Bone marrow (tissue), 2 donors: ENCODE measurements at regions not wholly inside any gene's neighbourhood (a gene's known extent, or its start where the extent isn't known, plus 50 kb on each side); places are given as distances from the start of the nearest gene placed in this dataset.
"Not testable (repeated sequence)": the region's sequence is repeated elsewhere in the genome, so short reads cannot be mapped to it uniquely, and the experiment has no call there.

Experiments
- DNase-seq, 2 donors: peaks; one replicate each; lab custom pipeline; 2025; lab: John Stamatoyannopoulos, UW

- no peak for DNase-seq
Measured at GRCh38 chr6:99802396-99803031, 191.5 kb downstream of the MCHR2 start.

DNA sequence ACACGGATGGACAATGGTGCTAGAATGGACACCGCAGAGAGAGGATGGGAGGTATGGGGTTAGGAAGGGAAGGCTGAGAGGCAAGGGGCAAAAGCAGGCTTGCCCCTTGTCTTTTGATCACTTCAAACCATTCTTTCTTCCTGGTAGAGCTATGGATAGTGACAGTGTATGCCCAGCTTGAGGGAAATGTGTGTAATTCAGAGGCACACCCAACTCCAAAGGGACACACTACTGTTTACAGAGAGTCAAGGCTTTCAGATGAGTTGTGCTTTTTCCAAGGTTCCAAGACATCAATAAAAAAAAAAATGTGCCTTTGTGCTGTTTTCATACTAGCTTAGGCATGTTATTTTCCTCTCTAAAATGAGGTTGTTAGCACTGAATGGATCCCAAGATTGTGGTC lies 185.0 kb downstream of the MCHR2 start:
- no peak for DNase-seq

DNA sequence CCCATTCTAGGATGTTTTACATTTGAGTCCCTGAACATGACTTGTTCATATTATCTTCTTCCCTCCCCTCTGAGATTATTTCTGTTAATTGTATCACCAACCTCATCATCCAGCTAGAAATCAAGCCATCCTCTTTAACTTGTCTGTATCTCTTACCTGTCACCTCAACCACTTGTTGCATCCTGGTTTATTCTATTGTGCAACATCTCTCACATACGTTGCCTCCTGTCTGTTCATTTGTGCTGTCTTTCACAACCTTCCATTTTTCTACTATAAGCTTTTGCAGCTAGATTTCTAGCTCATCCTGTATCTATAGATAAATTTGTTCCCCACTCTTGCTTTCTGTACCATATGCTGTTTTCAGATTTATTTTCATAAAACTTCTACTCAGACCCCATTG lies 183.7 kb downstream of the MCHR2 start:
- no peak for DNase-seq

DNA sequence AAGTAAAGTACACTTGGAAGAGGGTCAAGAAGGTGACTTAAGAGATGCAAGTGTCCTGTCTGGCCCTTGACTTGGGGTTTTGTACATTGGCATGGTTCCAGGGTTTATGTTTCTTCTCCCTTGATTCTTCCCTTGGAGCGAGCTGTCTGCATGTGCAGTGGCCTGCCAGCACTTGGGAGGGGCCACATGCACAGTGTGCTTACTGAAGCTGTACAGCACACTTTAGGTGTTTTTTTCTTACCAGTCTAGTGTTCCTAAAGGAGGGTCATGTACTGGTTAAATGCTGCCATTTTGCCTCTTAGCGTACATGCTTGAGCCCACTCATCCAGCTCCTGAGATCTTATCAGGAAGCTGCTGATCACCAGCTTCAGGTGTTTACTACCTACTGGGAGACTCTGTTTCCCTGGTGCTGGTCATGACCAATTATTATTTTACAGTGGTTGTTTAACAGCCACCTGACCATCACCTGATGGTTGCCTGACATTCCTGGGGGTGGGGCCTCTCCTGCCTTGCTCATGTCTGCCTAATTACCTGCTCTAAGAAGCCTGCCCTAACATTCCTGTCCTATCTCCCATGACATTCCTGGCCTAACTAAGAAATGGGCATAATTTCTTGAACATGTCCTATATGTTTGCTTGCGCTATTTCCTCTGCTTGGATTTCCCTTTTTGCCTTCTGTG lies 182.9 kb downstream of the MCHR2 start:
- DNase-seq: no peak

DNA sequence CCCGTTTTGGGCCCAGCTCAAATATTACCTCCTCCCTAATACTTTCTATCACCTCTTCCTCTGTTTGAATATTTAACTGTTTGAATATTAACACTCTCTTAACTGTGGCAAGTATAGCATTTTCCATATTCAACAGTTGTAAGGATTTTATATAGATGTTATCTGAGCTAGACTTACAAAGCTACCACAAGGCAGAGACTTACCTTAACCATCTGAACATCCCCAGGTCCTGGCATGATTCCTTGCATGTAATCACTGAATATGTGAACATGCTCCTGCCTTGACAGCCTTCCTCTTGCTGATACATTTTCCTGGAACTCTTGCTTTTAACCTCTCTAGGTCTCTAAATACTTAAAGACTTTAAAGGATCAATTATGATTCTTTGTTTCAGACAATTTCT lies 182.4 kb downstream of the MCHR2 start:
- DNase-seq: no peak

GRCh38 chr6:99813565-99813964 lies 180.5 kb downstream of the MCHR2 start:
- DNase-seq: no peak

GRCh38 chr6:99814230-99814928 lies 179.6 kb downstream of the MCHR2 start:
- DNase-seq: no peak

GRCh38 chr6:99816795-99817194 lies 177.2 kb downstream of the MCHR2 start:
- no peak for DNase-seq

- DNase-seq: no peak
Measured at GRCh38 chr6:99818161-99818560, 175.9 kb downstream of the MCHR2 start.

DNA sequence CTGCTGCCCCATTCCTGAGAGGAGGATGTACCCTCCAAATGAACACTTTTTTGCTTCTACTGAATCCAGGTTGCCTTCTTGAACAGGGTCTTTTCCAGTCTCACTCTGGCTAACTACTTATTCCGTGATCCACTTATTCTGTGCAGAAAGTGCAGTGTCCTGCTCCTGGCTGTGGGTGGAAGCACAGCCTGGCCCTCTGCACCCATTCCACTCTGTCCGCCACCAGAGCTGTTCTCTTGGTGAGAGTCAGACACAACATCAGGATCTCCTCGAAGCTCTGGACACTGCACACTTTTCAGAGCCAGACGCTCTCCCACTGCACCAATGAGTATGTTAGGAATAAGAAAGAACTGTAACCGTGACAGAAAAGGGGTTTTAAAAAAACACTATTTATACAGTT lies 174.2 kb downstream of the MCHR2 start:
- DNase-seq: no peak

GRCh38 chr6:99821164-99821563 lies 172.9 kb downstream of the MCHR2 start:
- DNase-seq: no peak

- DNase-seq: no peak
Measured at GRCh38 chr6:99822741-99823512, 171.1 kb downstream of the MCHR2 start.

DNA sequence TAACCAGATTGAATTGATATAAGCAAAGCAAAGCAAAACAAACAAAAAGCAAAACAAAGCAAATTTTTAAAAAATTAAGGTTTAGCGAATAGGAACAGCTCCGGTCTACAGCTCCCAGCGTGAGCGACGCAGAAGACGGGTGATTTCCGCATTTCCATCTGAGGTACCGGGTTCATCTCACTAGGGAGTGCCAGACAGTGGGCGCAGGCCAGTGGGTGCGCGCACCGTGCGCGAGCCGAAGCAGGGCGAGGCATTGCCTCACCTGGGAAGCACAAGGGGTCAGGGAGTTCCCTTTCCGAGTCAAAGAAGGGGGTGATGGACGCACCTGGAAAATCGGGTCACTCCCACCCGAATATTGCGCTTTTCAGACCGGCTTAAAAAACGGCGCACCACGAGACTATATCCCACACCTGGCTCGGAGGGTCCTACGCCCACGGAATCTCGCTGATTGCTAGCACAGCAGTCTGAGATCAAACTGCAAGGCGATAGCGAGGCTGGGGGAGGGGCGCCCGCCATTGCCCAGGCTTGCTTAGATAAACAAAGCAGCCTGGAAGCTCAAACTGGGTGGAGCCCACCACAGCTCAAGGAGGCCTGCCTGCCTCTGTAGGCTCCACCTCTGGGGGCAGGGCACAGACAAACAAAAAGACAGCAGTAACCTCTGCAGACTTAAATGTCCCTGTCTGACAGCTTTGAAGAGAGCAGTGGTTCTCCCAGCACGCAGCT lies 170.3 kb downstream of the MCHR2 start:
- DNase-seq: not testable (repeated sequence)

- DNase-seq: no peak
Measured at GRCh38 chr6:99833034-99833433, 161.0 kb downstream of the MCHR2 start.

GRCh38 chr6:99836471-99836870 lies 157.6 kb downstream of the MCHR2 start:
- no peak for DNase-seq

DNA sequence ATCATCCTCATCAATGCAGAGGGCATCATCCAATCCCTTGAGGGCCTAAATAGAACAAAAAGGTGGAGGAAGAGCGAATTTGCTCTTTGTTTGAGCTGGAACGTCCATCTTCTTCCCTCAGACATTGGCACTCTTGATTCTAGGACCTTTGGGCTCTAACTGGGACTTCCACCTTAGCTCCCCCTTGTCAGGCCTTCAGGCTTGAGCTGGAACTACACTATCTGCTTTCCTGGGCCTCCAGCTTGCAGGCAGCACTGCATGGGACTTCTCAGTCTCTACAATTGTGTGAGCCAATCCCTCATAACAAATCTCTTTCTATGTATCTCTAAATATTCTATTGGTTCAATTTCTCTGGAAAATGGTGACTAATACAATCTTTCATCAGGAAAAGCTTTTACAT lies 155.4 kb downstream of the MCHR2 start:
- DNase-seq: no peak

GRCh38 chr6:99841297-99841696 lies 152.7 kb downstream of the MCHR2 start:
- no peak for DNase-seq

DNA sequence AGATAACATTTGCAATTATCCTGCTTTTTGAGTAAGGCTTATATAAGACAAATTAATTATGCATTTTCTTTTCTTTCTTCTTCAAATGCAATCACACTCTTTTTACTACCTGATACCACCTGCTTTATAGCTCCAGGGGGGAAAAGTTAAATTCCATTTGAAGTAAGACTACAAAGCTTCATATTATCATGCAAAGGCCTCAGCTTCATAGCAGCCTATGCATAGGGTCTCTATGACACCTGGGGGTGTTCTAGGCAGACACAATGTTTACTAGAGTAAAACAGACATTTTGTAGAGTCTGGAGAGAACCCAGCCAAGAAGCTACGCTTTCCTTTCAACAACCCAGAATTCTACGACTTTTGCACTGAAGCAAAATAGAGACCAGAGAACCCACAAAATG lies 148.0 kb downstream of the MCHR2 start:
- no peak for DNase-seq

DNA sequence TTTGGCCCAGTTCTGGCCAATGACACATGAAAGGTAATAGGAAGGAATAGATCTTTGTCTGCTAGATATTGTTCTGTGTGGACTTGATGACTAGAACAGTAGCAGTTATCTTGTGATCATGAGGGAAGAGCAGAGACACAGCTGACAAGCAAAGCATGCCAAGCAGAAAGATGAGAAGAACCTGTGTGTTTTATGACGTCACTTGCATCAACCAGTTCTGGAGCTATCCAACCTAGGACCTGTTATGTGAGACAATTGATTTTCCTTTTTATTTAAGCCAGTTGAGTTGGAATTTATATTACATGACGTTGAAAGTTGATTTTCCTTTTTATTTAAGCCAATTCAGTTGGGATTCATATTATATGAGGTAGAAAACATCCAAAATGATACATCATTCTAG lies 143.2 kb downstream of the MCHR2 start:
- no peak for DNase-seq

GRCh38 chr6:99852031-99852430 lies 142.0 kb downstream of the MCHR2 start:
- DNase-seq: no peak

DNA sequence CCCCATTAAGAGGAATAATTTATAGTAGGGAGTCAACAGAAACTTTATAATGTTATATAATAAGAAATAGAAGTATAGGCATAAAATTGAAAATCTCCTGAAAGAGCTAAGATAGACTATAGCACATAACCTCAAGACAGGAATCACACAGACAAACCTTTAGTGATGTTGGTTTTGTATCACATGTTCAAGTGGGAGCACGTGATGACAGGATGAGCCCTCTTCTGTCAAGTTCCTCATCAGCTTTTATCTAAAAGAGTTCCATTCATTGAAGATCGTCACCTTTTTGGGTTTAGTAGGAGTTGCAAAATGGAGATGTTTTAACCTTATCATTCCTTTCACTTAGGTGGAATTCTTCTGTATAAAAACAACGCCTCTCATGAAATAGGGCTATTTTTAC lies 127.0 kb downstream of the MCHR2 start:
- DNase-seq: no peak
